H1 (cell line): ENCODE measurements at regions not wholly inside any gene's neighbourhood (a gene's known extent, or its start where the extent isn't known, plus 50 kb on each side); places are given as distances from the start of the nearest gene placed in this dataset.

Experiments
- CTCF ChIA-PET: fragments of 300-600 bp; sonication (Branson Sonifier 250); formaldehyde crosslinking; loops from one replicate; lab custom pipeline; 2021; ENCODE audit not compliant: partially characterized antibody; lab: Charles Lee
- POLR2A ChIA-PET: fragments of 300-600 bp; sonication (Branson Sonifier 250); formaldehyde crosslinking; loops from one replicate; lab custom pipeline; 2021; ENCODE audit warnings: inconsistent platforms; ENCODE audit not compliant: partially characterized antibody; lab: Charles Lee
- DNase-seq, 2 experiments: peaks; one replicate each; pipeline versions ENCODE4 v3.0.0 to v3.0.0-alpha.2; 2010 to 2022; ENCODE audit warnings: low spot score in 2 of 2, low read depth in 1 of 2, mixed read lengths in 1 of 2
- FAIRE-seq: peaks from 2 replicates; lab custom pipeline; 2011; peaks lifted over from hg19 to GRCh38; lab: Jason Lieb, UNC
- H2AFZ ChIP-seq: 2 replicates; pipeline ENCODE4 v1.8.1; 2012; ENCODE audit warnings: low read length, inconsistent platforms
- H2AK5ac ChIP-seq: 2 replicates; pipeline ENCODE4 v1.6.1; 2013; ENCODE audit warnings: low read depth, low read length
- H2BK120ac ChIP-seq: replicated peaks from 2 replicates; pipeline ENCODE3; 2013; ENCODE audit warnings: low read depth, low read length, inconsistent platforms
- H2BK12ac ChIP-seq: 2 replicates; pipeline ENCODE4 v1.6.1; 2013; ENCODE audit warnings: low read depth, low read length
- H2BK15ac ChIP-seq: 2 replicates; pipeline ENCODE4 v1.6.1; 2013; ENCODE audit warnings: low read length
- H2BK20ac ChIP-seq: 2 replicates; pipeline ENCODE4 v1.6.1; 2013; ENCODE audit warnings: low read length
- H2BK5ac ChIP-seq: 2 replicates; pipeline ENCODE4 v1.6.1; 2013; ENCODE audit warnings: low read depth, low read length
- H3K14ac ChIP-seq: 2 replicates; pipeline ENCODE4 v1.6.1; 2013; ENCODE audit warnings: inconsistent platforms; ENCODE audit not compliant: insufficient read length
- H3K18ac ChIP-seq: 2 replicates; pipeline ENCODE4 v1.6.1; 2013; ENCODE audit warnings: low read length; ENCODE audit errors: extremely low read depth
- H3K23ac ChIP-seq: 2 replicates; pipeline ENCODE4 v1.6.1; 2013; ENCODE audit warnings: inconsistent platforms; ENCODE audit not compliant: insufficient read length
- H3K23me2 ChIP-seq: 2 replicates; pipeline ENCODE4 v1.6.1; 2013; ENCODE audit warnings: low read depth, low read length
- H3K27ac ChIP-seq: 2 replicates; pipeline ENCODE4 v1.6.1; 2011; ENCODE audit warnings: low read depth, low read length, inconsistent platforms
- H3K27me3 ChIP-seq, 4 experiments: replicated peaks in 1 of 4; 1 replicate in 1 of 4; 2 replicates in 3 of 4; pipeline versions ENCODE4 v1.6.1 to v1.8.1; 2011 to 2013; ENCODE audit warnings: low read length in 3 of 4, mild to moderate bottlenecking in 3 of 4, inconsistent platforms in 2 of 4, mixed read lengths in 2 of 4, moderate library complexity in 1 of 4; ENCODE audit not compliant: control insufficient read depth in 3 of 4, insufficient read depth in 3 of 4; ENCODE audit errors: extremely low read depth in 1 of 4
- H3K36me3 ChIP-seq, 4 experiments: 2 replicates each; pipeline versions ENCODE4 v1.6.1 to v1.8.1; 2011 to 2013; ENCODE audit warnings: mild to moderate bottlenecking in 4 of 4, low read length in 3 of 4, moderate library complexity in 2 of 4, control low read depth in 1 of 4, inconsistent platforms in 1 of 4; ENCODE audit not compliant: insufficient read depth in 4 of 4, control insufficient read depth in 2 of 4
- H3K4ac ChIP-seq: replicated peaks from 2 replicates; pipeline ENCODE3; 2013; ENCODE audit warnings: low read length, low read depth, mixed read lengths, inconsistent platforms; ENCODE audit not compliant: insufficient read length
- H3K4me1 ChIP-seq, 4 experiments: replicated peaks in 1 of 4; 1 replicate in 1 of 4; 2 replicates in 3 of 4; pipeline versions ENCODE4 v1.6.1 to v1.8.1; 2011 to 2013; ENCODE audit warnings: low read length in 3 of 4, inconsistent platforms in 2 of 4, mixed read lengths in 1 of 4; ENCODE audit not compliant: insufficient read depth in 4 of 4, control insufficient read depth in 3 of 4
- H3K4me2 ChIP-seq, 2 experiments: 2 replicates each; pipeline versions ENCODE4 v1.6.1 to v1.8.1; 2011 to 2013; ENCODE audit warnings: low read depth in 2 of 2, low read length in 2 of 2, control low read depth in 1 of 2, inconsistent platforms in 1 of 2, mild to moderate bottlenecking in 1 of 2; ENCODE audit not compliant: insufficient read depth in 1 of 2
- H3K4me3 ChIP-seq, 4 experiments: fragments of 200-600, 300-600 bp in 1 of 4; sonication (generic), shearing (Covaris generic), sonication (Bioruptor Twin) in 1 of 4; 2 replicates each; pipeline versions ENCODE4 v1.5.1 to v1.8.1; 2011 to 2016; ENCODE audit warnings: low read length in 4 of 4, low read depth in 3 of 4, control low read depth in 2 of 4, inconsistent platforms in 2 of 4, mild to moderate bottlenecking in 2 of 4, mixed read lengths in 1 of 4, moderate library complexity in 1 of 4; ENCODE audit not compliant: insufficient read depth in 2 of 4; ENCODE audit errors: extremely low read depth in 1 of 4
- H3K56ac ChIP-seq: replicated peaks from 2 replicates; pipeline ENCODE3; 2013; ENCODE audit warnings: low read depth, mild to moderate bottlenecking, mixed read lengths, low read length, inconsistent platforms; ENCODE audit not compliant: insufficient read length
- H3K79me1 ChIP-seq: 2 replicates; pipeline ENCODE4 v1.6.1; 2013; ENCODE audit warnings: low read depth, low read length, control low read depth
- H3K79me2 ChIP-seq, 2 experiments: 2 replicates each; pipeline versions ENCODE4 v1.6.1 to v1.8.1; 2012 to 2013; ENCODE audit warnings: low read length in 2 of 2, mild to moderate bottlenecking in 2 of 2, inconsistent platforms in 1 of 2; ENCODE audit not compliant: insufficient read depth in 2 of 2, control insufficient read depth in 1 of 2
- H3K9ac ChIP-seq, 4 experiments: replicated peaks in 1 of 4; 1 replicate in 1 of 4; 2 replicates in 3 of 4; pipeline versions ENCODE4 v1.6.1 to v1.8.1; 2011 to 2013; ENCODE audit warnings: low read depth in 3 of 4, low read length in 3 of 4, control low read depth in 2 of 4, mild to moderate bottlenecking in 2 of 4, moderate library complexity in 2 of 4, inconsistent platforms in 1 of 4; ENCODE audit errors: extremely low read depth in 1 of 4
- H3K9me3 ChIP-seq, 2 experiments: 2 replicates each; pipeline versions ENCODE4 v1.6.1 to v1.8.1; 2012 to 2013; ENCODE audit warnings: mild to moderate bottlenecking in 2 of 2, moderate library complexity in 2 of 2, control low read depth in 1 of 2, inconsistent platforms in 1 of 2, low read depth in 1 of 2, low read length in 1 of 2, mixed read lengths in 1 of 2; ENCODE audit not compliant: insufficient read depth in 2 of 2
- H4K20me1 ChIP-seq, 2 experiments: replicated peaks in 1 of 2; 2 replicates each; pipeline versions ENCODE3 to v1.8.1; 2011 to 2013; ENCODE audit warnings: inconsistent platforms in 2 of 2, low read length in 2 of 2, mild to moderate bottlenecking in 1 of 2; ENCODE audit not compliant: insufficient read depth in 2 of 2, control insufficient read depth in 1 of 2
- H4K5ac ChIP-seq: 2 replicates; pipeline ENCODE4 v1.6.1; 2013; ENCODE audit warnings: low read length, low read depth, mixed read lengths, inconsistent platforms; ENCODE audit not compliant: insufficient read length
- H4K8ac ChIP-seq: 2 replicates; pipeline ENCODE4 v1.8.0; 2013; ENCODE audit warnings: mild to moderate bottlenecking, moderate library complexity, low read length, inconsistent platforms; ENCODE audit not compliant: insufficient read depth; ENCODE audit errors: extremely low read depth
- H4K91ac ChIP-seq: replicated peaks from 2 replicates; pipeline ENCODE3; 2013; ENCODE audit warnings: low read length, mixed read lengths, inconsistent platforms; ENCODE audit not compliant: insufficient read length
- GABPA ChIP-seq: IDR thresholded peaks from 2 replicates; pipeline ENCODE4 v1.6.1; 2011; ENCODE audit warnings: mild to moderate bottlenecking, low read length, moderate library complexity, borderline replicate concordance; ENCODE audit not compliant: insufficient read depth
- KDM5A ChIP-seq: fragments of 200-600 bp; IDR thresholded peaks from 2 replicates; pipeline ENCODE4 v1.7.1; 2012; ENCODE audit warnings: mild to moderate bottlenecking, low read length, inconsistent platforms, mixed read lengths
- POU5F1 ChIP-seq: IDR thresholded peaks from 2 replicates; pipeline ENCODE4 v1.6.1; 2011; ENCODE audit warnings: low read depth, mild to moderate bottlenecking, low read length, moderate library complexity
- RFX5 ChIP-seq: IDR thresholded peaks from 2 replicates; pipeline ENCODE4 v1.6.1; 2011; ENCODE audit warnings: low read depth, low read length, improper control_type of control experiment, borderline replicate concordance
- WGBS, 2 experiments: shearing (Covaris generic) in 1 of 2; methylation state at CpG; one replicate each; pipeline versions ENCODE4 v1.1.6 to v1.1.7; 2013 to 2015; ENCODE audit warnings: low lambda C conversion rate in 2 of 2, mixed read lengths in 2 of 2, inconsistent platforms in 1 of 2, low coverage in 1 of 2, missing lambda C conversion rate in 1 of 2; ENCODE audit not compliant: insufficient replicate concordance in 2 of 2, insufficient coverage in 1 of 2, insufficient read length in 1 of 2; ENCODE audit errors: extremely low coverage in 1 of 2, missing lambda C conversion rate in 1 of 2; 5-methylcytosine and 5-hydroxymethylcytosine counted together

DNA sequence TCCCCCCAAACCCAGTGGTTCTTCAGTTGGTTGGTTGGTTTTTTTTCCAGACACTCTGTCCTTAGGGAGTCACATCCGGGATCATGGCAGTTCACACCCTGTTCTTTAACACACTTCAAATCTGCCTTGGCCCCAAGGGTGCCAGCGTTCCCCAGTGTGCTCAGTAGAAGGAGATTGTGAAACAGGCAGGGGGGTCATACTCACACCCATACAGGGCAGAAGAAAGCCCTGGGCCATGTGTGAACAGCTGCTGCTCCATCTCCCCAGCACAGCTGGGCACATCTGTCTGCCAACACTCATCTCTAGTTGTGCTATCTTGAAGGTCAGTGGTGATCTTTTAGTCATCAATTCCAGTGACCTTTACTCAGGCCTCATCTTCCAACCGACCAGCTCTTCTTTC is 64.4 kb upstream of the FUT8 start:
- H3K9ac ChIP-seq: no peak overlapping the region
- no peaks in the 10 kb centered on the region for H3K79me2 ChIP-seq
- no peak overlapping the region for H3K56ac ChIP-seq
- no peak for TF ChIP-seq GABPA
- TF ChIP-seq POU5F1: no peak
- TF ChIP-seq KDM5A: no peak
- no peak for TF ChIP-seq RFX5
- no peak overlapping the region for H2AK5ac ChIP-seq
- WGBS, 2 experiments: 89% methylated on average over 3 of the region's 3 CpGs; no CpG with 5 or more reads in 1 of the 2 experiments
- no peak overlapping the region for H2BK20ac ChIP-seq
- no peak overlapping the region for H3K4me2 ChIP-seq
- H3K9me3 ChIP-seq: no peaks in the 10 kb centered on the region
- H2BK120ac ChIP-seq: no peak overlapping the region
- H3K27me3 ChIP-seq: no peaks in the 10 kb centered on the region
- H3K23me2 ChIP-seq: no peaks in the 10 kb centered on the region
- H2BK15ac ChIP-seq: no peak overlapping the region
- ChIA-PET CTCF (interaction anchor here (2.2 to 3.1 kb wide), 2 partner anchors 11 to 477 kb away, joined by 5 to 8 read pairs; no protein-coding TSS in a partner anchor), POLR2A (no interaction called here)
- no peak overlapping the region for H4K91ac ChIP-seq
- no peak overlapping the region for H2BK12ac ChIP-seq
- FAIRE-seq (no peak), DNase-seq (no peak)
- H3K23ac ChIP-seq: no peak overlapping the region
- H3K36me3 ChIP-seq: no peaks in the 10 kb centered on the region
- H4K8ac ChIP-seq: no peak overlapping the region
- H2BK5ac ChIP-seq: no peak overlapping the region
- no peak overlapping the region for H4K5ac ChIP-seq
- H3K79me1 ChIP-seq: no peaks in the 10 kb centered on the region
- no peak overlapping the region for H3K14ac ChIP-seq
- no peak overlapping the region for H3K4ac ChIP-seq
- no peak overlapping the region for H2AFZ ChIP-seq
- H4K20me1 ChIP-seq: no peaks in the 10 kb centered on the region
- no peak overlapping the region for H3K4me3 ChIP-seq
- no peak overlapping the region for H3K27ac ChIP-seq
- H3K4me1 ChIP-seq: no peaks in the 10 kb centered on the region
- H3K18ac ChIP-seq: no peak overlapping the region
